ENCODE measurements at regions not wholly inside any gene's neighbourhood (a gene's known extent, or its start where the extent isn't known, plus 50 kb on each side); places are given as distances from the start of the nearest gene placed in this dataset.
"Not testable (repeated sequence)": the region's sequence is repeated elsewhere in the genome, so short reads cannot be mapped to it uniquely, and the experiment has no call there.

DNA sequence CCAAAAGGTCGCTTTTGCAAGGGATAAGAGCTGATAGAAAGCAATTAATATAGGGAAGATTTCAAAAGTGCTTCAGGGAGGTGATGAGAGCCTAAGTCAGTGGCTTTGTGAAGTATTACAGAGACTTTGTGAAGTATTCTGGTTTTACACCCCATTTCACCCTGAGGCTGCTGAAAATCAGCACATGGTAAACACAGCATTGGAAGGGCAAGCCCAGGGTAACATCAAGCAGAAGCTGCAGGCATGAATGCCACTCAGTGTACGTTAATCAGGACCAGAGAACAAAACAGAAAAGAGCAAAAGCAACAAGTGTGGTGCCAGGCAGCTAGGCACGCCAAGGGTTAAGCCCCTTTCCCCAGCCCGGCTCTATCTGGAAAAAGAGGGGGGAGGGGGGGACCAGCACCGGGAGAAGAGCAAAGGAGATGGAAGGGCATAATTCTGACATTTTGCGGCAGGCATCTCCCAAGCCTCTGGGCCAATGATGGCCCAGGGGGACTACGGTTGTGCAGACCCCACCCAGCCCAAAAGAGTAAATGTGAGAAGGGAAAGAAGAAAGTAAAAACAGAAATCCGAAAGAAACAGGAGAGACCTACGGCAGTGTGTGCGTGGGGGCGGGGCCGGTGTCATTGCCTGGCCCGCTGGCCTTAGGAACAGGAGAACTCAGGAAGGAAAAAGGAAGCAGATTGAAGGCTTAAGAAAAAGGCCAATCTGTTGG lies 58.9 kb downstream of the DHRS2 start:
- peak; percentile 14 to 20 for DNase-seq

DNA sequence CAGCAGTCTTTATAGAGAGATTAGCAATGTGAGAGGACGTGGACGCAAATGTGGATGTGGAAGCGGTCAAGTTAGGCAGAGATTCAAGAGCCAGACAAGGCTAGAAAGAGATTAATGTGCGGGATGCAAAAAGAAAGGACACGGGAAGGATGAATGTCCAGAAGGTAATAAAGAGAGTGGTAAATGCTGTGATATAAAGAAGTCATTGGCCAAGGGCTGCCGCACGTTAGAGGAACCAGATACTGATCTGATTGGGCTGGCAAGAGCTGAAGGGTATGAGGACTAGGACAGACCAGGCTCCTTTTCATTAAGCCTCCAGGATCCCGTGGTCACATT lies 59.5 kb downstream of the DHRS2 start:
- DNase-seq: no peak

DNA sequence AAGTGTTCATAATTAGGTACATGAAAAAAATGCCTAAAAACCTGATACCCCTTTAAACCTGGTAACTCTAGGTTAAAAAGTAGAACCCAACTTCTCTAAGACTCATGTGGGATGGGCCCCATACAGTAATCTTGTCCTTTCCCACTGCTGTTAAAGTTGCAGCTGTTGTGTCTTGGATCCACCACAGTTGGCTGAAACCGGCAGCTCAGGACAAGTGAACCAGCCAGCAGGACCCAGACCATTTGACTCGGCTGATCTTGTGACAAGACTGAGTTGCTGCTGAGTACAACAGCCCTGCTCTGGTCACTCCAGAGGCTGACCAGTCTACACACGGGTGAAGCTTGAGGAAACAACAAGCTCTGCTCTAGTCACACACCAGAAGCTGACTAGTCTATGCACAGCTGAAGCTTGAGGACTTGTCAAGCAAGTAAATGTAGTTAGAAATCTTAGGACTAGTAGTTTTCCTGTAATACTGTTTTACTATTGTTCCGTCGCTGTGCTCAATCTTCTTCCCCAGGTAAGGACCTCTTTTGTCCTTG lies 60.6 kb downstream of the DHRS2 start:
- DNase-seq: no peak

DNA sequence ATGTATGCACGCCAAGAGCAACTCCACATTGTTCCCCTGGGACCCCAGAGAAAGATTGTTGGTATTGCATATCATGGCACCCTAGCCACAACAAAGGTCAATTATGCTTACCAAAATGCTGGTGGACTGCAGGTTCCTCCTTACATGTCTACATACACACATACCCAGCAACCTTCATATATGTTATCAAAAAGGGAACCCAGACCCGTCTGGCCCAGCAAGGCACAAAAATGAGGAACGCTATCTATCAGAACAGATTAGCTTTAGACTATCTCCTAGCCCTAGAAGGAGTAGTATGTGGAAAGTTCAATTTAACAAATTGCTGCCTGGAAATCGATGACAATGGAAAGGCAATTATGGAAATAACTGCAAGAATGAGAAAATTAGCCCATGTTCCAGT lies 61.5 kb downstream of the DHRS2 start:
- DNase-seq: no peak

DNA sequence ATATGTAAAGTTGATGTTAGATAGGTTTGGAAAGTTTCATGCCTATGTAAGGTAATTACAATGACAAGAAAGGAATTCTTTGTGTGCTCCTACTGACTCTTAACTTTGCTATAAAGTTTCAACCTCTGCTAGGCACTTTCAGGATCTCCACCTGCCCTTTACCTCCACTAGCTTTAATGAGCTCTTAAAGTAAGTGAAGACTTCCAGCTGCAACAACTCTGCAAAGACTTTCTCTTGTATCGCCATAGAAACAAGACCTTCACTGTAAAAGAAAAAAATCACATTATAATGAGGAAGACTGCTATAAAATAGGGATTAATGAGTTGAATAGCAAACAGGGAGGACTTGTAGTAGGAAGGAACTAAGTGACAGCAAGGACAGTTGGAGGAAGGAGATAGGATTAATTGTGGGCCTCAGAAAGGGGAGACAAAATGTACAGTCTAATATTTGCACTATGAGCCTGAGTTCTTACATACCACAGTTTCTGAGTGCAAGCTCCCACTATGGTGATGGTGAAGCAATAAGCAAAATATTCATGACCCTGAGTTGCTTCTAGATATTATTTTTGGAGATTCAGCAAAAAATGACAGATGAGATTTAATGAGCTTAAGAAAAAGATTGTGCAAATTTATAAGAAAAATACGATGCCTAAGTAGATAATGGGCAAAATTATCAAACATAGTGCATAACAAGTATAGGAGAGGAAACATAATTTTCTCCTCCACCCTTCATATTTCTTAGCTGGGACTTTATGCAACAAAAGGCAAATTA lies 66.7 kb downstream of the DHRS2 start:
- no peak for DNase-seq

DNA sequence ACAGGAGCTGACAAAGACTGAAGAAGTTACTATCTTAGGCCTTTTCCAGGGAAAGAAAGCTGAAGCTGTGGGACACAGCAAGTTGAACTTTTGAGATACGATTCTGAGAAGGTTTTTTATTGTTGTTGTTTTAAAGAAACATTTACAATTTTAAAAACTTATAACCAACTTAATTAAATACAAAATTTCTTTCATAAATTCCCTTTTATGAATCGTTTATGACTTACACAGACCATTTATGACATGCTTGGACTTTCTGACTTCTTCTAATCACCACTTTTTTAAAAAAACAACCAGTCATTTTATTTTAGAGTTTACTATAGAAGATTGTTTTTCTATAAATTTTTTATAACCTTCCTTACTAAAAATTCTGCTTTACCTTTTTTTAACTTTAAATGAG lies 68.7 kb downstream of the DHRS2 start:
- no peak for DNase-seq

DNA sequence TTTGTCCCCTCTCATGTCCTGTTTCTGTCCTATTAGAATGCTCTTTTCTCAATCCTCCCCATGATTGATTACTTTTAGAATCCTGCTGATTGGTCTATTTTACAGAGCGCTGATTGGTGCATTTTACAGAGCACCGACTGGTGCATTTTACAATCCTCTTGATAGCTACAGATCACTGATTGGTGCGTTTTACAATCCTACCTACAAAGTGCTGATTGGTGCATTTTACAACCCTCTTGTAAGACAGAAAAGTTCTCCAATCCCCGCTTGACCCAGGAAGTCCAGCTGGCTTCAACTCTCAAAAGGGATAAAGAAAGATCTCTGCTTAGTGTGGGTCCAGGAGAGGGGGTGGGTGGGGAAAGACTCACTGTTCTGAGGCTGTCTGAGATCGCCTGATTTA lies 71.3 kb downstream of the DHRS2 start:
- no peak for DNase-seq

DNA sequence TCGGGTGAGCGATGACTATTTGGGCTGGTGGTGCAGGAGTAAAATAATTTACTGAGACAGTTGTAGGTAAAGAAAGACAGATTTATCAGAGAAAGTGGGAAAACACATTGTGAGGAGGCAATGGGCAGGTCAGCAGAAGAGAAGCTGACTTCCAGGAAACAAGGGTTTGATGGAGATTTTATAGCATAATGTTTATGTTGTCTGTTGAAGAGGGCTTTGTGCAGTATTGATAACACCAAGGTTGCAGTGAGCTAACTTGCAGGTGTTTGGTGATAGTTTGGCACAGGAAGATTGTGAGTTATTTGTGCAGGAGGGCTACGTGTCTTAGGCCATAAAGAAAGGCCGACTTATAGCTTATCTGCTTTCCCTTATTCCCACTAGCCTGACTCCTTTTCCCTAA lies 72.2 kb downstream of the DHRS2 start:
- no peak for DNase-seq

DNA sequence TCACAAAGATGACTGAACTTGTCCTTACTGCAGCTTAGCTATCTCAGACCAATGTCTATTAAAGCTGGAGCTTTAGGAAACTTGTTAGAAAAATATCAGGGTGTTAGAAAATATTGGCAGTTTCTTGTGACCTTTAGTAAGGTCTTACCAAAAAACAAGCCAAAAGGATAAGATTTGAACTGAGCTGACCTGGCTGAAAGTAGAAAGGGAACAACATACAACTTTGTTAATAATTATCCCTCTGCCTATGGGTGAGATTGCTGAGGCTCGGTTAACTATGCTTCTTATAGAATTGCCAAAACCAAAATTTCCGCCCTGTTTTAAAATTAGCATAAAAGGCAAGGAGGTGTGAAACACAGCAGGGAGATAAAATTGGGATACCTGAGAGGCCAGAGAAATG lies 73.8 kb downstream of the DHRS2 start:
- DNase-seq: no peak

DNA sequence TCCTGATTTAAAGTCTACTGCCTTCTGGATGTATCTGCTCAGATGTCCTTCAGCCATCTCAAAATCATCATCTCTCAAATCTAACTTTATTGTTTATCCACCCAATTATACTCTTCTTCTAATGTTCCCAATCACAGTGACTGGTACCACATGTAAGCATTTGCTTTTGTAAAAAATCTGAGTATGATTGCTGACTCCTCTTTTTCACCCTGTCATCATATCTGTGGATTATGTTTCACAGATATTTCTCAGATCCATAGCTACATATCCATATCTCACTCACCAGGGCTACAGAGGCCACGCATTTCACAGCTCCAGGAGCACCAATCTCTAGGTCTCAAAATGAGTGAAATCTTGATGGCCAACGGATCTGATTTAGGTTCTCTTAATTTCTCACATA lies 76.1 kb downstream of the DHRS2 start:
- DNase-seq: no peak

DNA sequence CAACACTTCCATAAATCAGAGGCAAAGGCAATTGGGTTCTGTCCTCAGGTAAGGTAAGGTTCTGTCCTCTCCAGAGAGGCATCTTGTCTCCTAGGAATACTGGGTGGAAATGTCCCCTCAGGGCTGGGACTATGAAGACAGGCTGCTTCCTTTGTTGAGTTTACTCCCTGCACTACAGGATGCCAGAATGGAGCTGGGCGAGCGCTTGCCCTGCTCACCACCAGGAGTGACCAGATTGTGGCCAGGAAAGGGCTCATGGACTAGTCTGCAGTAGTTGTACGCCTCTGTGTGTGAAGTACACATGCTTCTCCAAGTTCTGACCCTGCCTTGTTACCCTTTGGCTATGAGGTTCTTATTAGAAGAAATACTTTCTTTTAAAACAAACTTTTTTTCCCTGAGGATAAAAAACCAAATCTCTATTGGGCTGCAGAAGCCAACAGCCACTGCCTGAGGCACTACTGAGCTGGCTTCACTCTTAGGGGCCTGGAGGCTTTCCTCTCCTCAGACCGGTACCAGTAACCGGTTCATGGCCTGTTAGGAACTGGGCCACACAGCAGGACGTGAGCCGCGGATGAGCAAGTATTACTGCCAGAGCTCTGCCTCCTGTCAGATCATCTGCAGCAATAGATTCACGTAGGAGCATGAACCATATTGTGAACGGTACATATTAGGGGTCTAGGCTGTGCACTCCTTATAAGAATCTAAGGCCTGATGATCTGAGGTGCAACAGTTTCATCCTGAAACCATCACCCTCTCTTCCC lies 83.2 kb downstream of the DHRS2 start:
- no peak for DNase-seq

DNA sequence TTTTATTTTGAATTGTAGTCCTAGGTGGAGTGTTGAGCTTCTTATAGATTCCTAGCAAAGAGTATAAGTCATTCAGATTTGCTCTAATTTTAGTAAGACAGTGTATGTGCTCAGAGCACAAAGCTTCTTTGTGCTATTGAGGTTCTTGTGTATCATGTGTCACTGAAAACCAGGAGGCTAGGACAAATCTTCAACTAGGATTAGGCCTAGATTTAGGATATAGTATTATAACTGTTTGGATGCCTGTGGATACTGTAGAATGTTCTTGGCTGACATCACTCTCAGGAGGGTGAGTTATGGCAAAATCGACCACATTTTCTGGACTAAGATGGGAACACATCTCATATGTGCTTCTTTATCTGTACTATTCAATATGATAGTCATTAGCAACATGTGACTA lies 86.5 kb downstream of the DHRS2 start:
- no peak for DNase-seq

DNA sequence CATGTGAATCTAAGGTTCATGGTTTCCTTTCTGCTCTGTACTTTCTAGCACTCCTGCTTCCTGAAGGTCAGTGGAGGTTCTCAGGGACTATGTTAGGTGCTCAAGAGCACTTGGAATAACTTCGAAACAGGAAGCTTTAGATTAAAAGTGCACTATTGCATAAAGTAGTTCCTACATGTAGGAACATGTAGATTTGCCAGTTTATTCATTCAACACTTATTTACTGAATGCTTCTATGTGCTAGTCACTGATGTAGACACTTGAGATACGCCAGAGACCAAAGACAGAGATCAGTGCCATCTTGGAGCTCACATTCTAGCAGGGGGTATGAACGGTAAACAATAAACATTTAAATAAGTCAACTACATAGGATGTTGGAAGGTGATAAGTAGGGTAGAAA lies 87.7 kb downstream of the DHRS2 start:
- DNase-seq: no peak

DNA sequence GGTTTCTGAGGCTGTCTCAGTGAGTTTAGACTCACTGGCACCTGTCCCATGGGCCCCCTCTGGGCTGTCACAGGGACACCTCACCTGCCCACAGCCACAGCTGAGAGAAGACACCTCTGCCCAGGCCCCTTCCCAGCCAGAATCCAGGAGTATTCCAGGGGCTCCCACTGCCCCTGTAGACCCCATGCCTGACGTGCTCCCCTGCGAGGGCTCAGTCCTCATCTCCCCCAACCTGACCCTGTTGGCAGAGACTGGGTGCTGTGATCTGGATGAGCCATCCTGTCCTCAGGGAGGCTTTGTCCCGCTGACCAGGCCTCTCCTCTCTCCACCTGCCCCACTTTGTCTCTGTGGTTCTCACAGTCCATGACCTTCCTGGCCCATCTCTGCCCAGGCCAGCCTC lies 89.4 kb downstream of the DHRS2 start:
- no peak for DNase-seq

DNA sequence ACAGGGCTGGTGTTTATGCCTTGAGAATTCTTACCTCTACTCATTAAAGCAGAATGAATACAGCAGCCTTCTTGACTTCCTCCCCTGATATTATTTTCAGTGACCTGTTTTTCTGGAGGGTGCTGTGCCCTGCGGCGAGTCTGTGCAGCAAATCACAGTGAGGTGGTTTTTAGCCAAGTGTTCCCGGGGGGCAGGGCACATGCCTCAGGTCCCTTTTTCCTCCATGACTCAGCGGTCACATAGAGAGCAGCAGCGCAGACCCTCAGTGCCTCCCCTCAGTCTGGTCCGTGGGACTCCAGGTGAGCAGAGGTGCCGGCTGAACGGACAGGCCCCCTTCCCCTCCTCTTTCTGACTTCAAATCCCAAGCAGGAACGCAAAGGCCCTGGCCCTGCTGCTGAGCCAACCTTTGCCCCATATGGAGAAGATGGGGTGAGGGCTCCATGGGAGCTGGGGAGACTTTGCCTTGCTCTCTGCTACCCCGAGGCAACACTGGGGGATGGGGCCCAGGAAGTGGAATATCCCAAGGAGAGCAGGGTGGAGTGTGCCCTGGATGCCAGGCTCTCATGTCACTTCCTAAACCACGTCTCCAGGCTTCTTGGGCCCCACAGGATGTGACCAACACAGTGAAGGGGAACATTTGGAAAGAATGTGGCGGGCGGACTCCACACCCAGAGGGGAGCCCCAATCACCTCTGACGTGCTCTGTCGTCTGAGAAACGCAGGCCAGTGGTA lies 90.0 kb downstream of the DHRS2 start:
- no peak for DNase-seq

DNA sequence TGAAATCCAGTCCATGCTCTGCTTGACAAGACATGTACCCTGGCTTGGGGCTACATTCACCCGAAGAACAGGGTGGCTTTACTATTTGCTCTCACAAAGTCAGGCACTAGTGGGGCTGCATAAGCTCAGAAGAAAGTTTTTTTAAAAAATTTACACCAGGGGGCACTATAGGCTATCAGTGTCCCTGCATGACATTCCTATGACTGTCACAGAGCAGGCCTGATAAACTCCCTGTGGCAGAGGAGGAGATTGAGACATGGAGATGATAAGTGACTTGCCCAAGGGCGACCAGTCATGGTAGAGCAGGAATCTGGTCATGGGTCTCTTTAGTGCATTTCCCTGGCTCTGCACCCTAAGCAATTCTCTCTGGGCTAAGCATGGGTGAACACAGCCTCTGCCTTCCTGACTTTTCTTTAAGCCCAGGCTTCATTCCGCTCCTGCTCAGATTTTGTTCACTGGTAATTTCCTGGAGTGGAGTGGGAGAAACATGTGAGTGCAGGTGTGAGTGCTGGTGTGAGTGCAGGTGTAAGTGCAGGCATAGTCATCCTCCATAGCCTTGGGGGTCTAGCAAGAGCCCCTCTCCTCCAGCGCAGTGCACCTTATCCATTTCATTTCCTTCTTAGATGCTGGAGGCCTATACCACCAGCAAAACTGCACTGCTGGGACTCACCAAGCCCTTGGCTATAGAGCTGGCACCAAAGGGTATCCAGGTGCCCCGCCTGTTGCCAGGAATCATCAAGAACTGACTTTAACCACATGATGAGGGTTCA lies 91.6 kb downstream of the DHRS2 start:
- DNase-seq: peak in 1 of 2 donors; percentile 3

DNA sequence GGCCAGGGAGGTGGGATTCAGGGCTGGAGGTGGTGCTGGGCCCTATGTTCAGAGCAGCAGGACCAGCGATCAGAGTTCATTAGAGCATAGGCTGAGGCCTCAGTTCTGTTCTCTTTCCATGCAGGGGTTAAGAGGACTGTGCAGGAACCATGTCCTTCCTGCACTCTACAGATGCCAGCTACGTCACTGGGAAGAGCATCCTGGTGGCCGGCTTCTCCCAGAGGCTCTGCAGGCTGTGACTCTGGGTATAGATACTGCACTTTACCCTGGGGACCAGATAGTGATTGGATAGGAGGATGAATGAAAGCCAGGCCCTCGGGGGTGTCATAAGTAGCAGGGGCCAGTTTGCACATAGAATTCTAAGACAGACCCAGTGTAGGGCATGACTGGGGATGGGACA lies 92.6 kb downstream of the DHRS2 start:
- no peak for DNase-seq

DNA sequence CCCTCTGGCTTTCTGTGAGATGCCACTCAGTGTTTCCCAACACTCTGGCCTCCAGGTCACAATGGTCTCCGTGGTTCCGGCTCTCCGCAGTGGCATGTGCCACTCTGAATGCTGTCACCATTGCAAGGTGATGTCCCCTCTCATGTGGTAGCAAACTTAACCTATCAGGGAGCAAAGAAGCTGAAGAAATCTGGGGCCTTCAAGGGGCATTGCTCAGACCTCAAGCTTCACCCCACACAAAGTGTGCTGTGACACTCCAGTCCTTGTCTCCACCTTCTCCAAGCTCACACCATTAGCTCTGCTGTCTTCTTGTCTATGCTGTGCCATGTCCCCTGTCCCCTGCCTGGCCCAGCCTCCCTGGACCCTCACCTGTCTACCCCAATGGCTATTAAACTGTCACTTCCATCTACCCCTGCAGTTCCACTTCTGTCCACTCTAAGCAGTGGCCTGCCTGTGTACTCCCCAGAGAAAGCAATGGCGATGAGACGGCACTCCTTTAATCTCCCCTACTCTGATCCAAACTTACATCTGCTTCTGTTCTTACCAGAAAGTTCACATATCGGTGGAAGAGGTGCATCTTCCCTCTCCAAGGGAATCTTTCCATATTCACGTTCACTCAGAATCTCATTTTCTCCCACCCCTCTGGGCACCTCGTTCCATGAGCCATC lies 93.7 kb downstream of the DHRS2 start:
- DNase-seq: no peak

DNA sequence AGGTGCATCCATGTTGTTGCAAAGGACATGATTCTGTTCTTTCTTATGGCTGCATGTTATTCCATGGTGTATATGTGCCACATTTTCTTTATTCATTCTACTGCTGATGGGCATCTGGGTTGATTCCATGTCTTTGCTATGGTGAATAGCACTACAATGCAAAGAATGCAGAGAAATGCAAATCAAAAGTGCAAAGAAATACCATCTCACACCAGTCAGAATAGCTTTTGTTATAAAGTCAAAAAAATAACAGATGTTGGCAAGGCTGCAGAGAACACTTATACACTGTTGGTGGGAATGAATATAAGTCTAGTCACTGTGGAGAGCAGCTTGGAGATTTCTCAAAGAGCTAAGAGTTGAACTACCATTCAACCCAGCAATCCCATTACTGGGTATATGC lies 99.2 kb downstream of the DHRS2 start:
- no peak for DNase-seq

DNA sequence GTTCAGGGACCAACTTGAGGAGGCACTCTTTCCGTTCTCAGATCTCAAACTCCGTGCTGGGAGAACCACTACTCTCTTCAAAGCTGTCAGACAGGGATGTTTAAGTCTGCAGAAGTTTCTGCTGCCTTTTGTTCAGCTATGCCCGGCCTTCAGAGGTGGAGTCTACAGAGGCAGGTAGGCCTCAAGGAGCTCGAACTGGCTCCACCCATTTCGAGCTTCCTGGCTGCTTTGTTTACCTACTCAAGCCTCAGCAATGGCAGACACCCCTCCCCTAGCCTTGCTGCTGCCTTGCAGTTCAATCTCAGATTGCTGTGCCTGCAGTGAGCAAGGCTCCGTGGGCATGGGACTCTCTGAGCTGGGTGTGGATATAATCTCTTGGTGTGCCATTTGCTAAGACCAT lies 108.2 kb downstream of the DHRS2 start:
- DNase-seq: not testable (repeated sequence)

DNA sequence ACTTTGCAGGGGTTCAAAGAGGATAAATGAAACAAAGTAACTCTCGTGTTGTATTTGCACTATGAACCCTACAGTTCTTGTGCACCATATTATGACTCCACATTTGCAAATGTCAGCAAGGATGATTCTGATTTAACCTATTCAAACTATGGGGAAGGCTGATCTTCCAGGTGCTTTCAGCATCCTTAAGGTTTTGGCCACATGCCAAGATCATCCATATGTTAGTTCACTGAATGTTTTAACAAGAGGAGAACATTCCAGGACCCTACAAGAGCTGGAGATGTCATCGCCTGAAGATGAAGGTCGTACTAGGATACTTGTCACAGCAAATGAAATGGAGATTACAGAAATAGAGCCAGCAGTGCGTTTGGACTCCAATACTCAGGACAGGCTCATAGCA lies 114.2 kb downstream of the DHRS2 start:
- no peak for DNase-seq

Measured in right lung (tissue), 2 donors.